Mesothelial cell of epicardium (in vitro differentiated cells): ENCODE measurements at regions not wholly inside any gene's neighbourhood (a gene's known extent, or its start where the extent isn't known, plus 50 kb on each side); places are given as distances from the start of the nearest gene placed in this dataset.

Experiments used
- DNase-seq, 2 experiments: peaks; one replicate each; pipeline ENCODE4 v3.0.0; 2021; ENCODE audit warnings: low spot score in 2 of 2; ENCODE audit not compliant: unreplicated experiment in 2 of 2
- H3K27ac Mint-ChIP-seq: 2 replicates; pipeline ENCODE4 v1.8.0; 2021; ENCODE audit warnings: mixed read lengths
- H3K27me3 Mint-ChIP-seq: 2 replicates; pipeline ENCODE4 v1.8.0; 2021; ENCODE audit warnings: low read depth, mixed read lengths
- H3K36me3 Mint-ChIP-seq: 2 replicates; pipeline ENCODE4 v1.8.0; 2021; ENCODE audit warnings: mixed read lengths
- H3K4me1 Mint-ChIP-seq: 2 replicates; pipeline ENCODE4 v1.8.0; 2021; ENCODE audit warnings: mixed read lengths
- H3K4me3 Mint-ChIP-seq: 2 replicates; pipeline ENCODE4 v1.8.0; 2021; ENCODE audit warnings: mild to moderate bottlenecking, moderate library complexity, mixed read lengths
- H3K9me3 Mint-ChIP-seq: 2 replicates; pipeline ENCODE4 v1.8.0; 2021; ENCODE audit warnings: mixed read lengths
- TF ChIP-seq, protein P1 (sequence below): fragments of 200-600 bp; sonication (generic); IDR thresholded peaks from one replicate; pipeline ENCODE4 v1.5.0; 2021; ENCODE audit warnings: antibody characterized with exemption; ENCODE audit not compliant: unreplicated experiment

DNA sequence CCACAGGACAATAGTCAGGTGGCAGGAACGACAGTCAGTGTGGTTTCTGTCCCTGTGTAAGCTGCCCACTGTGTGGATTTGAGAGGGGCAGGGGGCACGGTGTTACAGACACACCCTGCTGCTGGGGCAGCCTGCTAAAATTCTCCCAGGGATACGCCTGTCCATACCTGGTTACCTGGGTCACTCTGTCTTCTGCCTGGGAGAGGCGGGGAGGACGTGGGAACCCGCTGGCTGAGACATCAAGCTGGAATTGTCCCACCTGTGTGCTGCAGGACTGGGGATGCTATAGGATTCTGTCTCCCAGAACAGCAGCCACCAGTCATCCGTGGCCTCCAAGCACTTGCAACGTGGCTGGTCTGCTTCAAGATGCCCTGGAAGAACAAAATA lies 63.8 kb upstream of the LINC01488 start:
- TF ChIP-seq, protein P1, sequence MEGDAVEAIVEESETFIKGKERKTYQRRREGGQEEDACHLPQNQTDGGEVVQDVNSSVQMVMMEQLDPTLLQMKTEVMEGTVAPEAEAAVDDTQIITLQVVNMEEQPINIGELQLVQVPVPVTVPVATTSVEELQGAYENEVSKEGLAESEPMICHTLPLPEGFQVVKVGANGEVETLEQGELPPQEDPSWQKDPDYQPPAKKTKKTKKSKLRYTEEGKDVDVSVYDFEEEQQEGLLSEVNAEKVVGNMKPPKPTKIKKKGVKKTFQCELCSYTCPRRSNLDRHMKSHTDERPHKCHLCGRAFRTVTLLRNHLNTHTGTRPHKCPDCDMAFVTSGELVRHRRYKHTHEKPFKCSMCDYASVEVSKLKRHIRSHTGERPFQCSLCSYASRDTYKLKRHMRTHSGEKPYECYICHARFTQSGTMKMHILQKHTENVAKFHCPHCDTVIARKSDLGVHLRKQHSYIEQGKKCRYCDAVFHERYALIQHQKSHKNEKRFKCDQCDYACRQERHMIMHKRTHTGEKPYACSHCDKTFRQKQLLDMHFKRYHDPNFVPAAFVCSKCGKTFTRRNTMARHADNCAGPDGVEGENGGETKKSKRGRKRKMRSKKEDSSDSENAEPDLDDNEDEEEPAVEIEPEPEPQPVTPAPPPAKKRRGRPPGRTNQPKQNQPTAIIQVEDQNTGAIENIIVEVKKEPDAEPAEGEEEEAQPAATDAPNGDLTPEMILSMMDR = no peak
- Mint-ChIP-seq H3K4me3 (no peak overlapping the region), H3K9me3 (peaks cover 5% of the 10 kb centered on the region), H3K27ac (no peak overlapping the region), H3K4me1 (peaks cover 23% of the 10 kb centered on the region), H3K36me3 (no peaks in the 10 kb centered on the region), H3K27me3 (no peaks in the 10 kb centered on the region)
- no peak for DNase-seq

DNA sequence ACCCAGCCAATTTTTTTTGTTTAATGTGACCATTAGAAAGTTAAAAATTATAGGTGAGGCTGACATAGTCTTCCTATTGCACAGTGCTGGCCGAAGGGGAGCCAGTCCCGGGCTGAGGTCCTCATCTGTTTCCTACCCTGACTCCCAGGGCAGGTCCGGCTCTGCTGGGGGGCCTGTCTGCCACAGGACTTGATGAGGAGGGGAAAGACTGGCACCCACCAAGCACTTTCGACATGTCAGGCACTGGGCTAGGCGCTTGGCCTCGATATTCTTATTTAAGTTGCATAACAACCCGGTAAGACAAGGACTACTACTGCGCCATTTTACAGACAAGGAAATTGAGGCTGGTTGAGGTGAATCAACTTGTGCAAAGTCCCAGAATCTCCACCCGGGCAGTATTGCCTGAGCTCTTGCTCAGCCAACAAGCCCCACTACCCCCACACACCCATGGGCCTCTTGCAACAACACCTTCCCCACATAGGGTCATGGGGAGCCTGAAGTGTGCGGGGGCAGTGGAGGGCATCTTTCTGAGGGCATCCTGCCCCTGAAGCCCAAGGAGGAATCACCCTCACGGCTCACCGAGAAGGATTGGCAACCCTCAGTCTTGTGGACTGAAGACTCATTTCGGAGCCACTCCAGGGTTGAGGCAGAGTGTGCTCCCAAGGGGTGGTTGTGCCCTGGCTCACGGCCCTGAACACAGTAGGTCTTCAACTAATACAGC lies 62.7 kb upstream of the LINC01488 start:
- Mint-ChIP-seq H3K4me3 (no peak overlapping the region), H3K27ac (no peak overlapping the region), H3K4me1 (peaks cover 23% of the 10 kb centered on the region), H3K9me3 (peaks cover 5% of the 10 kb centered on the region), H3K27me3 (no peaks in the 10 kb centered on the region), H3K36me3 (no peaks in the 10 kb centered on the region)
- DNase-seq = no peak
- TF ChIP-seq, protein P1 = no peak

DNA sequence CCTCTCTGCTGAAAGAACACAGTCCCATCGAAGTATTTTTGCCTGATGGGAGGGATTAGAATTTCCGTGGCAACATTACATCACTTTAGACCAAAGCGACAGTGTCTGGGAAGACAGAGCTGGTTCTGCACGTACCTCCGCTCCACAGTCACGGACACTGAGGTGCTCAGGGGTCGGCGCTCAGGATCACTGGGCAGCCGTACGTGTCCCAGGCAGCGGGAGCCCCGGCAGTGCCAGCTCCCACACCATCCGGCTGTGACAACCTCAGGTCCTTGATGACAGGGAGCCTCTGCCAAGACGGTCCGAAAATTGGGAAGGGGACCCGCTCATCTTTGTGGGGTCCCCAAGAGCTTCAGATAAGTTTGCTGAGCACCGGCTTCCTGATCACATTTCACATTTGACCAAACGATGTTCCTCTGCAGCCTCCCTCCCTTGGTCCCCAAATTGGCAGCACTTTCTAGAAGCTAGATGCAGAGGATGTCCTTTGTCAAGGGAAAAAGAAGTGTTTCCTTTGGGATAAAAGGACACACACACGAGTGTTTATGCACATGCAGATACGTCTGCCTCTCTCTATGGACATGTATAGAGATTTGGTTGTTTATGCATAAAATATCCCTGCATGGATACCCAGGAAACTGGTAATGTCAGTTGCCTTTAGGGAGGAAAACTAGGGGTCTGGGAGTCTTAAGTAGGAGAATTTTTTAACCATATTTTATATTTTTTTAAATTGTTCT lies 61.6 kb upstream of the LINC01488 start:
- Mint-ChIP-seq H3K9me3 (no peaks in the 10 kb centered on the region), H3K4me3 (no peak overlapping the region), H3K4me1 (peaks cover 23% of the 10 kb centered on the region), H3K27ac (peak overlapping the region; percentile 47), H3K27me3 (no peaks in the 10 kb centered on the region), H3K36me3 (no peaks in the 10 kb centered on the region)
- no peak for DNase-seq
- TF ChIP-seq, protein P1 = no peak

DNA sequence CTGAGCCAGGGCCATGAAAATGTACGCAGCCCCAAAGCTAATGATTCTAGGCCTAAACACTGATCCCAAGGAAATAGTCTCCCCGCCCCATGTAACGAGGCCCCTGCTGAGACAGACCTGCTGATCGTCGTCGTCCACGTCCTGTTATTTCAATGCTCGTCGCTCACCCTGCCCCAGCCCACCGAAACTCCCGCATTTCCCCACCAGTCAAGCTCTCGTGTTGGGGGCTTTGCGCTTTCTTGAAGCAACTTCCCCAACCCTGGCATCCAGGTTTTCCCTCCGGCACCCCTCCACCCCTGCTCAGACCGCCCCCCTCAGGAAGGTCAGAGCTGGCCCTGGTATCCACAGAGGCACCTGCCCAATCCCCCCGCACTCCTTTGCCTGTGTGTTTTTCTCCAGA lies 58.8 kb upstream of the LINC01488 start:
- Mint-ChIP-seq H3K36me3 (no peaks in the 10 kb centered on the region), H3K27me3 (no peaks in the 10 kb centered on the region), H3K4me3 (no peak overlapping the region), H3K4me1 (peaks cover 13% of the 10 kb centered on the region), H3K9me3 (peaks cover 8% of the 10 kb centered on the region), H3K27ac (no peak overlapping the region)
- DNase-seq = no peak
- TF ChIP-seq, protein P1 = no peak

DNA sequence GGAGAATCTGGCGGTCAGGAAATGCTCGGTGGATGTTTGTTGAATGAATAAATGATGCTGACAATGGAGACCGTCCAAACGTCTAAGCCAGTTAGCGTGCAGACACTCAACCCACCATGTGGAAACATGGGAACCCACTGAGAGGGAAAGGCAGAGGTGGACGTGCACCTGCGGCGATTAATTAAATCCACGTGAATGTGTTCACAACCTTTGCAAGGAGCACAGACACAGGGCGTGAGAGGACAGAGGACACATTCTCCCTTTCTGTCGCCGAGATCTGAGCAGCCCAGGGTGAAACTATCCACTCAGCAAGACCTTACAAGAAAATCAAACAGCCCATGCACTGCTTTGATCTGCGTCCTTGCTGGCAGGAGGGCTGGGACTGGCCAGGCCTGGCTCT lies 58.3 kb upstream of the LINC01488 start:
- DNase-seq = no peak
- Mint-ChIP-seq H3K27ac (no peak overlapping the region), H3K27me3 (no peaks in the 10 kb centered on the region), H3K9me3 (peaks cover 8% of the 10 kb centered on the region), H3K4me3 (no peak overlapping the region), H3K36me3 (no peaks in the 10 kb centered on the region), H3K4me1 (peaks cover 13% of the 10 kb centered on the region)
- TF ChIP-seq, protein P1 = no peak
